Kidney epithelial cell (primary cell): ENCODE measurements at regions not wholly inside any gene's neighbourhood (a gene's known extent, or its start where the extent isn't known, plus 50 kb on each side); places are given as distances from the start of the nearest gene placed in this dataset.

ENCODE experiments used
- DNase-seq: peaks from one replicate; pipeline ENCODE4 v3.0.0-alpha.2; 2010; ENCODE audit warnings: low read depth
- H3K27me3 ChIP-seq: 2 replicates; pipeline ENCODE4 v1.6.0; 2011; ENCODE audit warnings: low read length; ENCODE audit not compliant: control insufficient read depth, insufficient read depth
- H3K36me3 ChIP-seq: 2 replicates; pipeline ENCODE4 v1.5.1; 2011; ENCODE audit warnings: low read length; ENCODE audit not compliant: control insufficient read depth, insufficient read depth
- H3K4me3 ChIP-seq: 2 replicates; pipeline ENCODE4 v1.5.1; 2011; ENCODE audit warnings: low read depth, mild to moderate bottlenecking, control low read depth, low read length
- TF ChIP-seq, protein P1 (sequence below): IDR thresholded peaks from 2 replicates; pipeline ENCODE4 v1.5.1; 2011; ENCODE audit warnings: mild to moderate bottlenecking, moderate library complexity, low read length, control low read depth, inconsistent platforms; ENCODE audit not compliant: insufficient read depth, poor library complexity, severe bottlenecking

DNA sequence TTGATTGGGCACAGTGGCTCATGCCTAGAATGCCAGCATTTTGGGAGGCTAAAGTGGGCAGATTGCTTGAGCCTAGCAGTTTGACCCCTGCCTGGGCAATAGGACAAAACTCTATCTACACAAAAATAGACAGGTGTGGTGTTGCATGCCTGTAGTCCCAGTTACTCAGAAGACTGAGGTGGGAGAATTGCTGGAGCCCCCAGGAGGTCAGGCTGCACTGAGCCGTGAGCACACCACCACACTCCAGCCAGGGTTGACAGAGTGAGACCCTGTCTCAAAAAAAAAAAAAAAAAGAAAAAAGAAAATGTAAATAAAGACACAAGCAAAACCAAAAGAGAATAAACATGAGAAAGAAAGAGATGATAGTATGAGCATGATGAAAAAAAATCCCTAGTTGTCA, 802.4 kb upstream of the ANO3 start:
- TF ChIP-seq, protein P1, sequence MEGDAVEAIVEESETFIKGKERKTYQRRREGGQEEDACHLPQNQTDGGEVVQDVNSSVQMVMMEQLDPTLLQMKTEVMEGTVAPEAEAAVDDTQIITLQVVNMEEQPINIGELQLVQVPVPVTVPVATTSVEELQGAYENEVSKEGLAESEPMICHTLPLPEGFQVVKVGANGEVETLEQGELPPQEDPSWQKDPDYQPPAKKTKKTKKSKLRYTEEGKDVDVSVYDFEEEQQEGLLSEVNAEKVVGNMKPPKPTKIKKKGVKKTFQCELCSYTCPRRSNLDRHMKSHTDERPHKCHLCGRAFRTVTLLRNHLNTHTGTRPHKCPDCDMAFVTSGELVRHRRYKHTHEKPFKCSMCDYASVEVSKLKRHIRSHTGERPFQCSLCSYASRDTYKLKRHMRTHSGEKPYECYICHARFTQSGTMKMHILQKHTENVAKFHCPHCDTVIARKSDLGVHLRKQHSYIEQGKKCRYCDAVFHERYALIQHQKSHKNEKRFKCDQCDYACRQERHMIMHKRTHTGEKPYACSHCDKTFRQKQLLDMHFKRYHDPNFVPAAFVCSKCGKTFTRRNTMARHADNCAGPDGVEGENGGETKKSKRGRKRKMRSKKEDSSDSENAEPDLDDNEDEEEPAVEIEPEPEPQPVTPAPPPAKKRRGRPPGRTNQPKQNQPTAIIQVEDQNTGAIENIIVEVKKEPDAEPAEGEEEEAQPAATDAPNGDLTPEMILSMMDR, result no peak
- DNase-seq, result no peak
- Histone ChIP-seq H3K36me3 (no peaks in the 10 kb centered on the region), H3K4me3 (no peak overlapping the region), H3K27me3 (no peaks in the 10 kb centered on the region)

DNA sequence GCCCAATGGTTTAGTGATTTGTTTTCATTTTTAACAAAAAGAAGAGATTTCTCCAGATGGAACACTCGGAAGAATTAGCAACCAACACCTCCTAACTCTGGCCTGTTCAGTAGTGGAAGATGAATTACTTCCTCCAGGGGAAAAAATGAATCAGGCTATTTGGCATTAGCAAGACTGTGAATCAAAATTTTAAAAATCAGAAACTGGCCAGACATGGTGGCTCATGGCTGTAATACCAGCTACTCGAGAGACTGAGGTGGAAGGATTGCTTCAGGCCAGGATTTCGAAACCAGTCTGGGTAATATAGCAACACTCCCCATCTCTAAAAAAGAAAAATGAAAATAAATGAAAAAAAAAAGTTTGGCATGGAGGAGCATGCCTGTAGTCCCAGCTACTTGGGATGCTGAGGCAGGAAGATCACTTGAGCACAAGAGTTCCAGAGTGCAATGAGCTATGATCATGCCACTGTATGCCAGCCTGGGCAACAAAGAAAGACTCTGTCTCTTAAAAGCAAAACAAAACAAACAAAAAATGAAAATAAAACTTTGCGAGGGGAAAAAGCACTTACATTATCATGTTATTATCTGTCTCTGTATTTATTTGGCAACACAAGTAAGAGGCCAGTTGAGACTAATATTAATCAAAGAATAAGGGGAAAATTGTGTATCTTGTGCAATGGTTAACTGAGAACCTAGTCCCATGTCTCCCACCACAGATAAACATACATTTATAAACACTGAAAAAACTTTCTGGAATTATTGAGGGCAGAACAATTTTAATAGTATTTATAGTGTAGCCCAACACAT, 796.3 kb upstream of the ANO3 start:
- no peaks in the 10 kb centered on the region for H3K27me3 ChIP-seq
- H3K36me3 ChIP-seq, result no peaks in the 10 kb centered on the region
- no peak for DNase-seq
- TF ChIP-seq, protein P1, result no peak
- H3K4me3 ChIP-seq, result no peak overlapping the region

DNA sequence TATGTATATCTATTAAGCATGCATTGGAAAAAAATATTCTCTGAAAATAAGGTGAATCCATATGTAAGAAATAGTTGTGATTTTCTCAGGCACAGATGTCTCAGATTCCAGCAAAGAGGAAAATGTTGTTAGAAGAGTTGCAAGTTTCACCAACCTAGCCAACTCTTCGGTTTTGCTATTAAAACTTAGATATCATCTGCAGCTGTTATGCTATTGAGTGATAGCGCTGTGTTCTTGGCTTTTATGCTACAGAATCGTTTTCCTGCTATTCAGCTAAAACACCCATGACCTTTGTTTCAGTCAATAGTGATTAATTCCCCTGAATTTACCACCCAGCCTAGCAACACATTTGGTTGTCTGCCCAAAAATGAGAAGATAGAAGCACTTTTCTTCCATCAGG, 795.6 kb upstream of the ANO3 start:
- TF ChIP-seq, protein P1, result no peak
- DNase-seq, result no peak
- no peaks in the 10 kb centered on the region for H3K36me3 ChIP-seq

DNA sequence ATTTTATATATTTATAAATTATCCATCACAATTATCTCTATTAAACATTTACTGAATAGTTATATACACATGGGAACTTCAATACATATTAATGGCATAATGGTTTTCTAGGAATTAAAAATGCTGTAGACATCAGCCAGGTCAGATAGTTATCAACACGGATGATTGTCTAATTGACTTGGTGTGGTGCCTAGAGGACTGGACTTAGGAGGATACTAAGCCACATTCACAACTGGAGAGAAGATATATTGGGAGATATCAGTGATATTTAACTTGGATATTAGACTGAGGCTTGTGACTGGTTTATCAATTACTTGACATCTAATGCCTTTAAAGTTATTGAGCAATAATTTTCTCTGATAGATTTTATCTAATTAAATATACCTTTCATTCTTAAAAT, 794.5 kb upstream of the ANO3 start:
- TF ChIP-seq, protein P1, result no peak
- Histone ChIP-seq H3K4me3 (no peak overlapping the region), H3K36me3 (no peaks in the 10 kb centered on the region), H3K27me3 (no peaks in the 10 kb centered on the region)
- DNase-seq, result no peak

More for the DNA sequence above, 795.6 kb upstream of the ANO3 start:
- no peak overlapping the region for H3K4me3 ChIP-seq
- no peaks in the 10 kb centered on the region for H3K27me3 ChIP-seq

DNA sequence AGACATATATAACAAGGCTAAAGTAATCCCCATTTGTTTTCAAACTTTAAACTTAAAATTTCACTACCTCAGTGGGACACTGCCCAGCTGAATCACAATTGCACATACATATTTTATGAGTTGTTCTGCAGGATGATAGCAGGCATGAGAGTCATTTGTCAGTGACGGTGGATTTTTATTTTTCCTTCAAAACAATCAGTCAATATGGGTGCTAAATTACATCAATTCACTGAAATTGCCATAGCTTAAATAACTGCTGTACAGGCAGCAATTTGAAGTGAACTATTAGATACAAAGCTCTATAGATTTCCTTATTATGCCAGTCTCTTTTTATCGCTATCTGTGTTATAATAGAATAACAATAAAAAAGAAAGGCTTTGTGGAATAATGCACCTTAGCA, 784.6 kb upstream of the ANO3 start:
- TF ChIP-seq, protein P1, result no peak
- H3K36me3 ChIP-seq, result no peaks in the 10 kb centered on the region
- no peak for DNase-seq
- no peaks in the 10 kb centered on the region for H3K27me3 ChIP-seq
- no peak overlapping the region for H3K4me3 ChIP-seq

DNA sequence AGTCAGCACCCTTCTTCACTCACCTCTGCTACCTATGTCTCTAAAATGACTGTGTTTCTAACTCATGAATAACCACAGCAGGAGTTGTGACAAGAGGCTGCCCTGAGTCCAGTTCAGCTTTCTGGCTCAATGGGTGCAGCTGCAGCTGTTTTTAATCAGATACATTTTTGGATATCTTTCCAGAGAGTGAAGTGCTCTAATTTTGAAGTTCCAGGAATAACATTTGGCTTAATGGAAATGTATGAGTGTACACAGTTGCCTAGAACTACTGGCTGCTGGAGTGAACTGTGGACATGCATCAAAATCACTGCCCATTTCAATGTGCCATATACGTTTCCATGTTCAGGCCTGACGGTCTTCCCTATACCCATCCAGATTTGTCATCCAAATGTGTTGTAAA, 769.5 kb upstream of the ANO3 start:
- no peak for DNase-seq
- no peaks in the 10 kb centered on the region for H3K36me3 ChIP-seq
- H3K4me3 ChIP-seq, result no peak overlapping the region
- H3K27me3 ChIP-seq, result no peaks in the 10 kb centered on the region
- TF ChIP-seq, protein P1, result no peak
